HepG2 (cell line): ENCODE measurements at regions not wholly inside any gene's neighbourhood (a gene's known extent, or its start where the extent isn't known, plus 50 kb on each side); places are given as distances from the start of the nearest gene placed in this dataset.

Experiments used
- ATAC-seq: fragments of 200-7000 bp; cut with Tn5 transposase; 3 replicates; pipeline ENCODE4 v1.9.1; 2020; ENCODE audit warnings: mild to moderate bottlenecking, moderate library complexity
- BruUV-seq: library from RNA; stranded (reverse); fragments of 400-500 nt; replicated peaks from 2 replicates; lab custom pipeline; 2021; lab: Mats Ljungman, UMichigan
- CTCF ChIA-PET: fragments of 300-600 bp; formaldehyde crosslinking; extraction: SDS; loops from one replicate; lab custom pipeline; 2021; ENCODE audit warnings: low total read pairs, inconsistent platforms, low intra/inter-chr PET ratio; lab: Yijun Ruan, JAX
- POLR2A ChIA-PET: fragments of 350-600 bp; sonication (Branson Sonifier 250); formaldehyde crosslinking; loops from one replicate; lab custom pipeline; 2020; ENCODE audit warnings: antibody characterized with exemption, inconsistent platforms; lab: Yijun Ruan, JAX
- DNase-seq: peaks from one replicate; pipeline ENCODE4 v3.0.0-alpha.2; 2015; ENCODE audit warnings: low spot score
- FAIRE-seq: peaks from 3 replicates; lab custom pipeline; 2011; peaks lifted over from hg19 to GRCh38; lab: Jason Lieb, UNC
- H2AFZ ChIP-seq: one replicate; pipeline ENCODE4 v1.6.1; 2011; ENCODE audit warnings: low read length, inconsistent platforms
- H3K27ac ChIP-seq: fragments of 300-600 bp; 3 replicates; pipeline ENCODE4 v1.8.0; 2011; ENCODE audit warnings: mixed run types, mild to moderate bottlenecking, mixed read lengths, low read length, inconsistent platforms; ENCODE audit not compliant: insufficient read depth; ENCODE audit errors: extremely low read length
- H3K27me3 ChIP-seq, 2 experiments: fragments of 200-600 bp in 1 of 2; 2 replicates in 1 of 2; 3 replicates in 1 of 2; pipeline versions ENCODE4 v1.6.0 to v1.8.0; 2011; ENCODE audit warnings: low read length in 2 of 2, mild to moderate bottlenecking in 2 of 2, moderate library complexity in 2 of 2, inconsistent platforms in 1 of 2; ENCODE audit not compliant: insufficient read depth in 2 of 2, control insufficient read depth in 1 of 2
- H3K36me3 ChIP-seq, 2 experiments: fragments of 200-600 bp in 1 of 2; replicated peaks in 1 of 2; 2 replicates in 1 of 2; 3 replicates in 1 of 2; pipeline versions ENCODE4 v1.5.1 to v1.8.0; 2011; ENCODE audit warnings: low read length in 2 of 2, inconsistent platforms in 1 of 2; ENCODE audit not compliant: insufficient read depth in 2 of 2, control insufficient read depth in 1 of 2
- H3K4me1 ChIP-seq: 2 replicates; pipeline ENCODE4 v1.5.1; 2012; ENCODE audit warnings: low read length, inconsistent platforms; ENCODE audit not compliant: insufficient read depth
- H3K4me2 ChIP-seq: 2 replicates; pipeline ENCODE4 v1.6.0; 2011; ENCODE audit warnings: low read depth, low read length, inconsistent platforms
- H3K4me3 ChIP-seq, 3 experiments: fragments of 200-600 bp in 1 of 3; sonication (generic), shearing (Covaris generic) in 1 of 3; replicated peaks in 1 of 3; 2 replicates each; pipeline ENCODE4 v1.5.1; 2011 to 2016; ENCODE audit warnings: low read length in 3 of 3, inconsistent platforms in 2 of 3, low read depth in 2 of 3, mild to moderate bottlenecking in 2 of 3, control low read depth in 1 of 3, mixed read lengths in 1 of 3; ENCODE audit not compliant: insufficient read depth in 1 of 3
- H3K79me2 ChIP-seq: one replicate; pipeline ENCODE4 v1.6.1; 2011; ENCODE audit warnings: low read length, inconsistent platforms; ENCODE audit not compliant: insufficient read depth
- H3K9ac ChIP-seq: 2 replicates; pipeline ENCODE4 v1.6.0; 2011; ENCODE audit warnings: mild to moderate bottlenecking, low read depth, low read length, inconsistent platforms; ENCODE audit not compliant: insufficient read depth
- H3K9me3 ChIP-seq: 2 replicates; pipeline ENCODE4 v1.5.1; 2012; ENCODE audit warnings: mild to moderate bottlenecking, low read length
- H4K20me1 ChIP-seq: 2 replicates; pipeline ENCODE4 v1.6.0; 2011; ENCODE audit warnings: inconsistent platforms, mild to moderate bottlenecking, low read length, moderate library complexity; ENCODE audit not compliant: insufficient read depth
- DR1 ChIP-seq: sonication (generic); formaldehyde crosslinking; IDR thresholded peaks from 2 replicates; pipeline ENCODE4 v1.8.0; 2021; ENCODE audit warnings: mild to moderate bottlenecking, missing genetic modification reagents, inconsistent platforms
- GATA4 ChIP-seq: sonication (generic); IDR thresholded peaks from 2 replicates; pipeline ENCODE4 v1.6.1; 2016; ENCODE audit warnings: antibody characterized with exemption, low read depth, borderline replicate concordance
- XBP1 ChIP-seq: sonication (generic); formaldehyde crosslinking; IDR thresholded peaks from 2 replicates; pipeline ENCODE4 v1.5.0; 2020; ENCODE audit warnings: missing genetic modification reagents
- ZNF367 ChIP-seq: sonication (generic); formaldehyde crosslinking; IDR thresholded peaks from 2 replicates; pipeline ENCODE4 v1.4.0; 2020; ENCODE audit warnings: missing genetic modification reagents, borderline replicate concordance
- ZNF468 ChIP-seq: sonication (generic); formaldehyde crosslinking; IDR thresholded peaks from 2 replicates; pipeline ENCODE4 v1.8.0; 2022; ENCODE audit warnings: mild to moderate bottlenecking, moderate library complexity, missing genetic modification reagents
- ZNF629 ChIP-seq: sonication (generic); formaldehyde crosslinking; conservative IDR thresholded peaks from 2 replicates; pipeline ENCODE4 v1.5.0; 2020; ENCODE audit warnings: missing genetic modification reagents
- ZNF746 ChIP-seq: sonication (generic); formaldehyde crosslinking; IDR thresholded peaks from 2 replicates; pipeline ENCODE4 v1.8.0; 2022; ENCODE audit warnings: mild to moderate bottlenecking, missing genetic modification reagents
- WGBS: methylation state at CpG from one replicate; pipeline ENCODE4 v1.1.6; 2017; ENCODE audit warnings: low lambda C conversion rate; 5-methylcytosine and 5-hydroxymethylcytosine counted together
- in situ Hi-C: cut with HindIII; loops from 2 replicates; pipeline ENCODE4 v1.10.0; 2017; ENCODE audit warnings: low pct_unique_long_range_greater_than_20kb; ENCODE audit not compliant: extremely low pct_ligation_motif_present
- intact Hi-C: fragments of 100-400 bp; cut with micrococcal nuclease; formaldehyde crosslinking; loops from one replicate; pipeline ENCODE4 v1.10.0; 2022; ENCODE audit not compliant: unreplicated experiment
- TF ChIP-seq, protein P1 (sequence below): sonication (generic); formaldehyde crosslinking; IDR thresholded peaks from 2 replicates; pipeline ENCODE4 v1.8.0; 2022; ENCODE audit warnings: mild to moderate bottlenecking, missing genetic modification reagents, moderate library complexity
- TF ChIP-seq, protein P2 (sequence below): sonication (generic); formaldehyde crosslinking; IDR thresholded peaks from 2 replicates; pipeline ENCODE4 v1.4.0; 2020; ENCODE audit warnings: mild to moderate bottlenecking, missing genetic modification reagents
- TF ChIP-seq, protein P3 (sequence below): sonication (generic); formaldehyde crosslinking; IDR thresholded peaks from 2 replicates; pipeline ENCODE4 v1.8.0; 2023; ENCODE audit warnings: mild to moderate bottlenecking, missing genetic modification reagents
- TF ChIP-seq, protein P4 (sequence below): IDR thresholded peaks from 2 replicates; pipeline ENCODE4 v1.6.1; 2016; ENCODE audit warnings: low read depth, control low read depth

DNA sequence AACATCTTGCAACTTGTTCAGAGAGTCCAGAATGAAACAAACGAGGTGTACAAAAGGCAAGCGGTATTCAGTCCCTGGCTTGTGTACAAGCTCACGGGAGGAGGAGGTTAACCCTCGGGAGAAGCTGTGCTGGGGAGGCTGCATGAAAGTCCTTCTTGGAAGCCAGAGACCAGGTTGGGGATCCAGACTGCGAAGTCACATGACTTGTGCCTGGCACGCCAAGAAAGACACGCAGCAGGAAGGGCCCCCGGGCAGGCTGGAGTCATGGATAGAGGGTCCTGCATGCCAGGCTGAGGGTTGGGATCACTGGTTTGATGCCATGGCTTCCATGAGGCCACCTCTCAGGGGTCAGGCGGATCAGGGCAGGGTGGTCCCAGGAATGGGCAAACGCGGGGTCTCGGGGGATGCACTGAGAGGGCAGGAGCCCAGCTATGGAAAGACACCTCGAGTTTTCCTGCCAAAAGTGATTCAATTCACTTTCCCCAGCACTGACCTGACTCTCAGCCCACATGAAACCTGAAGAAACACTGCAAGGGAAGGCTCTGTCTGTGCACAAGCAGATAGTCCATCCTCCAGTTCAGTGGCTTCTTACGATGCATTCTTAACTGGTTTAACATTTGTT is 79.4 kb downstream of the DLL1 start (continued):
- TF ChIP-seq ZNF629 (no peak), ZNF746 (CRISPR knock-in tag) (no peak), ZNF367 (CRISPR knock-in tag) (no peak), DR1 (no peak), ZNF468 (CRISPR knock-in tag) (no peak), XBP1 (CRISPR knock-in tag) (no peak)

DNA sequence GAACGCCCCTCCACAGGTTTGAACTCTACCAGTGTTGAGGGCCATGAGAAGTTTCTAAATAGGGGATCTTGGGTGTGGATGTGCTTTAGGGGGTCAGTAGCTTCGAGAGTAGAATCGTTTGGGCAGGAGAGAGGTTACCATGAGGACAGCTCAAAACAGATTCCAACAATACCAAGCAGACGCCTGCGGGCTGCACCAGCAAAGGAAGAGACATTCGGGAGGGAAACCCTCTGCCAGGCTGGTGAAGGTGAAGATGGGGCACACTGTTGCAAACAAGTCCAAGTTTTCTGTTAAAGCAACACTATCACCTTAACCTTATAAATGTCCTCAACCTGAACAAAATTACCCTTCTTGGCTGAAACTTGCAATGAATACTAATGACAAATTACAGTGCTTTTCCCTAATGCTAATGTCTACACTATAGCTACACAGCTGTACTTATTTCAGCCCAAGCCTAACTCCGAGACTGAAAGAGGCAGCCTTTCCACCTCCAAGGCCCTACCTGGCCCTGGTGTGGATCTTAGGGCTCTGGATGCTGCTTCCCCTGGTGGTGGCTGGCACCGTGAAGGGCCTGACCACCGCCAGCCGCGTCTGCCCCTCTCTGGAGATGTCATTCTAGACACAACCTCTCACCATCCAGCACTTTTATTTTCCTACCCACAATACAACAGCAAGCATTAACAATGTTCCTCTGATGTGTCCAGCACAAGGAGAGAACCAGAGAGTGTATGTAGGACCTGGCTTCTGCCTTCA is 80.1 kb downstream of the DLL1 start:
- FAIRE-seq = no peak
- Histone ChIP-seq H3K4me1 (no peaks in the 10 kb centered on the region), H3K79me2 (no peaks in the 10 kb centered on the region), H3K27ac (no peak overlapping the region), H2AFZ (no peak overlapping the region), H3K27me3 (peaks cover 15 to 62% of the 10 kb centered on the region in 2 experiments), H3K4me3 (no peak overlapping the region), H3K9me3 (no peaks in the 10 kb centered on the region), H3K4me2 (no peak overlapping the region), H4K20me1 (no peaks in the 10 kb centered on the region; the same call in 1 of the 2 replicates), H3K9ac (no peak overlapping the region), H3K36me3 (no peaks in the 10 kb centered on the region)
- BruUV-seq = no TSS peak
- 9% methylated on average over 11 of the region's 11 CpGs for WGBS
- ATAC-seq = peak; percentile 25; the same call in 2 of the 3 replicates
- DNase-seq = no peak
- ChIA-PET CTCF (no interaction called here), POLR2A (no interaction called here)
- intact Hi-C loops = no loop called here
- in situ Hi-C loops = no loop called here
- TF ChIP-seq GATA4 = no peak
- TF ChIP-seq, protein P1, sequence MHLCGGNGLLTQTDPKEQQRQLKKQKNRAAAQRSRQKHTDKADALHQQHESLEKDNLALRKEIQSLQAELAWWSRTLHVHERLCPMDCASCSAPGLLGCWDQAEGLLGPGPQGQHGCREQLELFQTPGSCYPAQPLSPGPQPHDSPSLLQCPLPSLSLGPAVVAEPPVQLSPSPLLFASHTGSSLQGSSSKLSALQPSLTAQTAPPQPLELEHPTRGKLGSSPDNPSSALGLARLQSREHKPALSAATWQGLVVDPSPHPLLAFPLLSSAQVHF (CRISPR knock-in tag) = no peak
- TF ChIP-seq, protein P2, sequence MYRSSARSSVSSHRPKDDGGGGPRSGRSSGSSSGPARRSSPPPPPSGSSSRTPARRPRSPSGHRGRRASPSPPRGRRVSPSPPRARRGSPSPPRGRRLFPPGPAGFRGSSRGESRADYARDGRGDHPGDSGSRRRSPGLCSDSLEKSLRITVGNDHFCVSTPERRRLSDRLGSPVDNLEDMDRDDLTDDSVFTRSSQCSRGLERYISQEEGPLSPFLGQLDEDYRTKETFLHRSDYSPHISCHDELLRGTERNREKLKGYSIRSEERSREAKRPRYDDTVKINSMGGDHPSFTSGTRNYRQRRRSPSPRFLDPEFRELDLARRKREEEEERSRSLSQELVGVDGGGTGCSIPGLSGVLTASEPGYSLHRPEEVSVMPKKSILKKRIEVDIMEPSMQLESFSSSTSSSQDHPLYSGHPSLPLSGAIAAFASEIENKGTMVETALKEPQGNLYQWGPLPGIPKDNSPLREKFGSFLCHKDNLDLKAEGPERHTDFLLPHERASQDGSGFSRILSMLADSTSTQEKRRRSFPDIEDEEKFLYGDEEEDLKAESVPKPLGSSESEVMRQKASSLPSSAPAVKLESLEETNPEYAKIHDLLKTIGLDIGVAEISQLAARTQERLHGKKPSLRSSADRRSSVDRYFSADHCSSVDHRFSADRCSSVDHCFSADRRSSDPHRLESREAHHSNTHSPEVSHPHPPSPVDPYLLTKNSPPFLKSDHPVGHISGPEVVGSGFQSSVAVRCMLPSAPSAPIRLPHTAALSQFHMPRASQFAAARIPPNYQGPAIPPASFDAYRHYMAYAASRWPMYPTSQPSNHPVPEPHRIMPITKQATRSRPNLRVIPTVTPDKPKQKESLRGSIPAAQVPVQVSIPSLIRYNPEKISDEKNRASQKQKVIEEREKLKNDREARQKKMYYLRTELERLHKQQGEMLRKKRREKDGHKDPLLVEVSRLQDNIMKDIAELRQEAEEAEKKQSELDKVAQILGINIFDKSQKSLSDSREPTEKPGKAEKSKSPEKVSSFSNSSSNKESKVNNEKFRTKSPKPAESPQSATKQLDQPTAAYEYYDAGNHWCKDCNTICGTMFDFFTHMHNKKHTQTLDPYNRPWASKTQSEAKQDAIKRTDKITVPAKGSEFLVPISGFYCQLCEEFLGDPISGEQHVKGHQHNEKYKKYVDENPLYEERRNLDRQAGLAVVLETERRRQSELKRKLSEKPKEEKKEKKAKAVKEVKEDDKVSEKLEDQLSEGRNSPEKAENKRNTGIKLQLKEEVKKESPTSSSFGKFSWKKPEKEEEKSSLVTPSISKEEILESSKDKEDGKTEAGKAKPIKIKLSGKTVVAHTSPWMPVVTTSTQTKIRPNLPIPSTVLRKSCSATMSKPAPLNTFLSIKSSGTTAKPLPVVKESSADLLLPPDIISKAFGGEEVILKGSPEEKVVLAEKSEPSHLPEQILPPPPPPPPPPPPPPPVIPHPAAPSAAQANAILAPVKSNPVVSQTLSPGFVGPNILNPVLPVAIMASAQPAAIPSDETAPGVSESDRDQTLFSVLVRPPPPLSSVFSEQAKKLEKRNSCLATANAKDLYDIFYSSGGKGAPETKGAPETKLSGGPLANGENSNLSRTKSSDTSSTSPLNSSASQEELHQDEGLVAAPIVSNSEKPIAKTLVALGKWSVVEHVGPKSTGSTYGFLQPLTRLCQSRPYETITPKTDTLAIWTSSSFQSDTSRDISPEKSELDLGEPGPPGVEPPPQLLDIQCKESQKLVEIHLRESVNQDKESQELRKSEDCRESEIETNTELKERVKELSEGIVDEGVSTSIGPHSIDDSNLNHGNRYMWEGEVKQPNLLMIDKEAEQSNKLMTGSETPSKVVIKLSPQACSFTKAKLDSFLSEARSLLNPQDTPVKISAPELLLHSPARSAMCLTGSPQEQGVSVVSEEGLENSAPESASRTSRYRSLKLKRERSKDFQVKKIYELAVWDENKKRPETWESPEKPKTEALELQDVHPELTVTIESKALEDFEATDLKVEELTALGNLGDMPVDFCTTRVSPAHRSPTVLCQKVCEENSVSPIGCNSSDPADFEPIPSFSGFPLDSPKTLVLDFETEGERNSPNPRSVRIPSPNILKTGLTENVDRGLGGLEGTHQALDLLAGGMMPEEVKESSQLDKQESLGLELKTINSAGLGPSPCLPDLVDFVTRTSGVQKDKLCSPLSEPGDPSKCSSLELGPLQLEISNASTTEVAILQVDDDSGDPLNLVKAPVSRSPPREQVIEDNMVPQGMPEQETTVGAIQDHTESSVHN (CRISPR knock-in tag) = no peak
- TF ChIP-seq, protein P3, sequence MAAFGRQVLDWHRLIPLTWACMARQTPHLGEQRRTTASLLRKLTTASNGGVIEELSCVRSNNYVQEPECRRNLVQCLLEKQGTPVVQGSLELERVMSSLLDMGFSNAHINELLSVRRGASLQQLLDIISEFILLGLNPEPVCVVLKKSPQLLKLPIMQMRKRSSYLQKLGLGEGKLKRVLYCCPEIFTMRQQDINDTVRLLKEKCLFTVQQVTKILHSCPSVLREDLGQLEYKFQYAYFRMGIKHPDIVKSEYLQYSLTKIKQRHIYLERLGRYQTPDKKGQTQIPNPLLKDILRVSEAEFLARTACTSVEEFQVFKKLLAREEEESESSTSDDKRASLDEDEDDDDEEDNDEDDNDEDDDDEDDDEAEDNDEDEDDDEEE (CRISPR knock-in tag) = no peak
- TF ChIP-seq, protein P4, sequence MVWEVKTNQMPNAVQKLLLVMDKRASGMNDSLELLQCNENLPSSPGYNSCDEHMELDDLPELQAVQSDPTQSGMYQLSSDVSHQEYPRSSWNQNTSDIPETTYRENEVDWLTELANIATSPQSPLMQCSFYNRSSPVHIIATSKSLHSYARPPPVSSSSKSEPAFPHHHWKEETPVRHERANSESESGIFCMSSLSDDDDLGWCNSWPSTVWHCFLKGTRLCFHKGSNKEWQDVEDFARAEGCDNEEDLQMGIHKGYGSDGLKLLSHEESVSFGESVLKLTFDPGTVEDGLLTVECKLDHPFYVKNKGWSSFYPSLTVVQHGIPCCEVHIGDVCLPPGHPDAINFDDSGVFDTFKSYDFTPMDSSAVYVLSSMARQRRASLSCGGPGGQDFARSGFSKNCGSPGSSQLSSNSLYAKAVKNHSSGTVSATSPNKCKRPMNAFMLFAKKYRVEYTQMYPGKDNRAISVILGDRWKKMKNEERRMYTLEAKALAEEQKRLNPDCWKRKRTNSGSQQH (CRISPR knock-in tag) = no peak
